ENCODE measurements at regions not wholly inside any gene's neighbourhood (a gene's known extent, or its start where the extent isn't known, plus 50 kb on each side); places are given as distances from the start of the nearest gene placed in this dataset.

- Histone ChIP-seq H3K4me3 (ENCODE audit: insufficient read depth, low read depth, low read length, poor library complexity, severe bottlenecking) (no peak overlapping the region), H3K4me1 (ENCODE audit: control insufficient read depth, insufficient read depth, low read length, poor library complexity, severe bottlenecking) (no peaks in the 10 kb centered on the region), H3K27me3 (replicated peaks; ENCODE audit: control insufficient read depth, insufficient read depth, low read length, poor library complexity, severe bottlenecking) (no peaks in the 10 kb centered on the region), H3K36me3 (ENCODE audit: control insufficient read depth, insufficient read depth, low read length) (no peaks in the 10 kb centered on the region), H3K9me3 (ENCODE audit: control insufficient read depth, low read length) (no peaks in the 10 kb centered on the region), H3K27ac (ENCODE audit: insufficient read depth, low read length, poor library complexity, severe bottlenecking) (no peak overlapping the region)
- DNase-seq, result no peak
These were observed 63.9 kb upstream of the SPRY4 start for GRCh38 chr5:142388696-142389095.

DNA sequence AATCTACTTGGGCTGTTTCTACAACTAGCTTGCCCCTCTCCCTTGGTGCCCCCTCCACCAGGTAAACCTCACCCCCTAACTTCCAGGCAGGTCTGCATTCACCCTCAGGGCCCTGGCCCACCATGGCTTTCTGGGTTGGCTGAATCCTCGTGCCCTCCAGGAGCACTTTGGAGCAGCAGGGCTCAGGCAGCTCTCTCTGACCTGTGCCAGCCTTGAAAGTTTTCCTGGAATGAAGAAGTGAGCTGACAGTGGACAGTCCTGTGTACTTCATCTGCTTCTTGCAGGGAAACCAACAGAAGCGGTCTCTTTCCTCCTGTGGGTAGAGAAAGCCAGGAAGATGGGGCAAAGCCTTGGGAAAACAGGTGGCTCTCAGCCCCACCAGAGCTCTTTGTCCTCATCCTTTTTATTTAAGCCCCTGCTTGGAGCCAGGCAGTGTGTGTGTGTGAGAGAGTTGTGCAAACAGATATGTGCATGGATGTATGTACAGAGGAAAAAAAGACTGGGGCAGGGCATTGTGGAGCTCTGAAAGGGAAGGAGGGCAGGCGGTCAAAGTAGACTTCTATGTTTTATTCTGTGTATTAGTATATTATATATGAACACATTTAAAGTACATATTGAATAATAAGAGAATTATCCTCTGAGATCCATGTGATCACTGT lies 62.3 kb upstream of the SPRY4 start:
- Histone ChIP-seq H3K4me3 (ENCODE audit: insufficient read depth, low read depth, low read length, poor library complexity, severe bottlenecking) (no peak overlapping the region), H3K9me3 (ENCODE audit: control insufficient read depth, low read length) (no peaks in the 10 kb centered on the region), H3K27me3 (replicated peaks; ENCODE audit: control insufficient read depth, insufficient read depth, low read length, poor library complexity, severe bottlenecking) (no peaks in the 10 kb centered on the region), H3K4me1 (ENCODE audit: control insufficient read depth, insufficient read depth, low read length, poor library complexity, severe bottlenecking) (no peaks in the 10 kb centered on the region), H3K36me3 (ENCODE audit: control insufficient read depth, insufficient read depth, low read length) (no peaks in the 10 kb centered on the region), H3K27ac (ENCODE audit: insufficient read depth, low read length, poor library complexity, severe bottlenecking) (no peak overlapping the region)
- no peak for DNase-seq

DNA sequence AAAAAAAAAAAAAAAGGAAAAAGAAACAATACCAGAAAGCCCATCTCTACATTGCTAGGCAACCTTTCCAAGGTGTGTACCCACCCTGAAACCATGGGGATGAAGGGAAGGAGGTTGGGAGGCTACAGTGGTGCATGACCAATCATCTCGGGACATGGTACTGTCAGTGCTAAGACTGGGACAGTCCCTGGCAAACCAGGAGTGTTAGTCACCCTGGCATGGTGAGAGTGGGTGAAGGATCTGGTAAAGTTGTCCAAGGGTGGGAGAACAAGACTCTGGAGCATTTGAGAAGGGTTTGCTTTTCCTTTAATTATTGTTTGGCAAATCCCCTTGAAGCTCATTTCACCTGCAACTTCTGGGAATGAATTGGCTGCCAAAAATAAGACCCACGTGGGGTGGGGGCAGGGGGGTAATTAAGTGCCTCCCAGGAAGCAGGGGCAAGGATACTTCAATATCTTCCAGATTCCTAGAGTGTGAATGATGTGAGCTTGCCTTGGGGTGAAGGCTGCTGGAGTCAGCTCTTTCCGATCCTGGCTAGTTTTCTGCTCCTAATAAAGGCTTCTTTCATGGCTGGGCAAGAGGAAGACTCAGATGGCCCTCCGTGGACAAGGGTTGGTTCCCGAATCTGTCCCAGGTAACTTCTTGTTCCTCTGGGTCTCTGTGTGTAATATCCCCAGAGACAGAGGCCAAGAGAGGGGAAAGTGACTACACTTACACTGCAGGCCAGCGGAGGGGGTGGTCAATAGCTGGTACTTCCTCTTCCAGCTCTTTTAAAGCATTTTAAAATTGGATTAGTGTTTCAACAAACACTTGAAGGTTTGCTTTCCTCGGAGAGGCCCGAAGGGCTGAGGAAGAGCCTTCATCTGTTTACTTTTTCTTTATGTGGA lies 61.6 kb upstream of the SPRY4 start:
- H3K9me3 ChIP-seq (ENCODE audit: control insufficient read depth, low read length), result no peaks in the 10 kb centered on the region
- no peak overlapping the region for H3K4me3 ChIP-seq (ENCODE audit: insufficient read depth, low read depth, low read length, poor library complexity, severe bottlenecking)
- no peaks in the 10 kb centered on the region for H3K4me1 ChIP-seq (ENCODE audit: control insufficient read depth, insufficient read depth, low read length, poor library complexity, severe bottlenecking)
- H3K27me3 ChIP-seq (replicated peaks; ENCODE audit: control insufficient read depth, insufficient read depth, low read length, poor library complexity, severe bottlenecking), result no peaks in the 10 kb centered on the region
- H3K27ac ChIP-seq (ENCODE audit: insufficient read depth, low read length, poor library complexity, severe bottlenecking), result no peak overlapping the region
- no peak for DNase-seq
- H3K36me3 ChIP-seq (ENCODE audit: control insufficient read depth, insufficient read depth, low read length), result no peaks in the 10 kb centered on the region

DNA sequence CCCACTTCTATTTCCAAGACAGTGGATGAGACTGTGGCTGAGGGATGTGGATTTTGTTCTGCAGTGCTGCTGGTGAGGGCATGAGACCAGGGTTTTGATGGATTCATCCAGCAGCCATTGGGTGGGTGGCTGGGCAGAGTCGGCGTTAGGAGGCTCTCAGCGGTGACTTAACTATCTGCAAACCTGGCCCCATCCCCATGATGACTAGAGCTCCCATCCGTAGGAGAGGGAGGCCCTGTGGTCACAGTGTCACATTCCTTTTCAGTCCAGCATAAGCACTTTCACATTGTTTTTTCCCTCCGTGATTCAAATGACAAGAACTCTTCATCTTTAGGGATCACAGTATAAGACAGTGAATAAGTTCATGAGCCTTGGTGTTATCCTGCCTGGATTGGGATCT lies 60.4 kb upstream of the SPRY4 start:
- Histone ChIP-seq H3K27ac (ENCODE audit: insufficient read depth, low read length, poor library complexity, severe bottlenecking) (no peak overlapping the region), H3K9me3 (ENCODE audit: control insufficient read depth, low read length) (no peaks in the 10 kb centered on the region), H3K27me3 (replicated peaks; ENCODE audit: control insufficient read depth, insufficient read depth, low read length, poor library complexity, severe bottlenecking) (no peaks in the 10 kb centered on the region), H3K4me3 (ENCODE audit: insufficient read depth, low read depth, low read length, poor library complexity, severe bottlenecking) (no peak overlapping the region), H3K36me3 (ENCODE audit: control insufficient read depth, insufficient read depth, low read length) (no peaks in the 10 kb centered on the region), H3K4me1 (ENCODE audit: control insufficient read depth, insufficient read depth, low read length, poor library complexity, severe bottlenecking) (no peaks in the 10 kb centered on the region)
- DNase-seq, result no peak

GRCh38 chr5:142384014-142384413 lies 59.2 kb upstream of the SPRY4 start:
- Histone ChIP-seq H3K4me1 (ENCODE audit: control insufficient read depth, insufficient read depth, low read length, poor library complexity, severe bottlenecking) (no peaks in the 10 kb centered on the region), H3K9me3 (ENCODE audit: control insufficient read depth, low read length) (no peaks in the 10 kb centered on the region), H3K27me3 (replicated peaks; ENCODE audit: control insufficient read depth, insufficient read depth, low read length, poor library complexity, severe bottlenecking) (no peaks in the 10 kb centered on the region), H3K27ac (ENCODE audit: insufficient read depth, low read length, poor library complexity, severe bottlenecking) (no peak overlapping the region), H3K36me3 (ENCODE audit: control insufficient read depth, insufficient read depth, low read length) (no peaks in the 10 kb centered on the region), H3K4me3 (ENCODE audit: insufficient read depth, low read depth, low read length, poor library complexity, severe bottlenecking) (no peak overlapping the region)
- no peak for DNase-seq

- Histone ChIP-seq H3K4me3 (ENCODE audit: insufficient read depth, low read depth, low read length, poor library complexity, severe bottlenecking) (no peak overlapping the region), H3K27me3 (replicated peaks; ENCODE audit: control insufficient read depth, insufficient read depth, low read length, poor library complexity, severe bottlenecking) (no peaks in the 10 kb centered on the region), H3K4me1 (ENCODE audit: control insufficient read depth, insufficient read depth, low read length, poor library complexity, severe bottlenecking) (no peaks in the 10 kb centered on the region), H3K9me3 (ENCODE audit: control insufficient read depth, low read length) (no peaks in the 10 kb centered on the region), H3K36me3 (ENCODE audit: control insufficient read depth, insufficient read depth, low read length) (no peaks in the 10 kb centered on the region), H3K27ac (ENCODE audit: insufficient read depth, low read length, poor library complexity, severe bottlenecking) (no peak overlapping the region)
- DNase-seq, result no peak
These were observed 57.4 kb upstream of the SPRY4 start for GRCh38 chr5:142382186-142382585.

- no peaks in the 10 kb centered on the region for H3K36me3 ChIP-seq (ENCODE audit: control insufficient read depth, insufficient read depth, low read length)
- no peak for DNase-seq
- no peaks in the 10 kb centered on the region for H3K27me3 ChIP-seq (replicated peaks; ENCODE audit: control insufficient read depth, insufficient read depth, low read length, poor library complexity, severe bottlenecking)
- H3K4me3 ChIP-seq (ENCODE audit: insufficient read depth, low read depth, low read length, poor library complexity, severe bottlenecking), result no peak overlapping the region
- no peak overlapping the region for H3K27ac ChIP-seq (ENCODE audit: insufficient read depth, low read length, poor library complexity, severe bottlenecking)
- no peaks in the 10 kb centered on the region for H3K9me3 ChIP-seq (ENCODE audit: control insufficient read depth, low read length)
- no peaks in the 10 kb centered on the region for H3K4me1 ChIP-seq (ENCODE audit: control insufficient read depth, insufficient read depth, low read length, poor library complexity, severe bottlenecking)
These were observed 54.2 kb upstream of the SPRY4 start for GRCh38 chr5:142378737-142379634.

DNA sequence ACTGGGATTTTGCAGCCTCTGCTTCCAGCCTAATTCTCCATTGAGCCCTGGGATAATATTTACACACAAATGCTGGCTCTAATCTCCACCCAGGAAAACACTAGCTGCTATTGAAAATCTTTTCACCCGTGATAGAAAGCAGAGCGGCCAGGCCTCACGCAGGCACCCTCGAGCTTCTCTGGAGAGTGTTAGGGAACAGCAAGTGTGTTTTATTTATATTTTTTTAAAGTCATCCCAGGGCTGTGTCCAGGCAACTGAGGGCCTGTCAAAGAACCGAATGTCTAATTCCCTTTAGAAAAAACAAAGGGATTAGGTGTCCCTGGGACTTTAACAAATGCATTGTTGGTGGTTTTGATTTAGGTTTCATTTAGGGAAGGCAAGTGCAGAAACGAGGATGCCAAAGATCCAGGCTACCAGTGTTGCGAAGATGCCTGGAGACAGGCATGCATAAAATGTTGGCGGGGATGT lies 51.2 kb upstream of the SPRY4 start:
- Histone ChIP-seq H3K27ac (ENCODE audit: insufficient read depth, low read length, poor library complexity, severe bottlenecking) (no peak overlapping the region), H3K36me3 (ENCODE audit: control insufficient read depth, insufficient read depth, low read length) (no peaks in the 10 kb centered on the region), H3K4me1 (ENCODE audit: control insufficient read depth, insufficient read depth, low read length, poor library complexity, severe bottlenecking) (no peaks in the 10 kb centered on the region), H3K9me3 (ENCODE audit: control insufficient read depth, low read length) (no peaks in the 10 kb centered on the region), H3K27me3 (replicated peaks; ENCODE audit: control insufficient read depth, insufficient read depth, low read length, poor library complexity, severe bottlenecking) (no peaks in the 10 kb centered on the region), H3K4me3 (ENCODE audit: insufficient read depth, low read depth, low read length, poor library complexity, severe bottlenecking) (no peak overlapping the region)
- no peak for DNase-seq

Measured in effector memory CD4-positive, alpha-beta T cell (primary cell).